SK-N-SH (cell line): ENCODE measurements at regions not wholly inside any gene's neighbourhood (a gene's known extent, or its start where the extent isn't known, plus 50 kb on each side); places are given as distances from the start of the nearest gene placed in this dataset.

Source experiments
- CTCF ChIA-PET: fragments of 300-600, 350-600 bp; formaldehyde crosslinking; extraction: SDS; loops from one replicate; lab custom pipeline; 2021; lab: Yijun Ruan, JAX
- POLR2A ChIA-PET: fragments of 350-600 bp; sonication (Branson Sonifier 250); formaldehyde crosslinking; extraction: SDS; loops from one replicate; lab custom pipeline; 2020; ENCODE audit warnings: antibody characterized with exemption, inconsistent platforms; lab: Yijun Ruan, JAX
- DNase-seq: peaks from one replicate; pipeline ENCODE4 v3.0.0; 2012
- H2AFZ ChIP-seq: fragments of 200-600 bp; sonication (generic); 2 replicates; pipeline ENCODE4 v1.8.1; 2016; ENCODE audit warnings: antibody characterized with exemption, mild to moderate bottlenecking, low read depth
- H3F3A ChIP-seq: fragments of 200-600 bp; sonication (generic); replicated peaks from 2 replicates; pipeline ENCODE3; 2016; ENCODE audit warnings: antibody characterized with exemption, mild to moderate bottlenecking; ENCODE audit not compliant: insufficient read depth
- H3K27ac ChIP-seq, 2 experiments: fragments of 200-500 bp in 1 of 2; fragments of 200-600 bp in 1 of 2; sonication (Bioruptor generic) in 1 of 2; sonication (generic), shearing (Covaris generic) in 1 of 2; 2 replicates each; pipeline versions ENCODE4 v1.5.1 to v1.6.1; 2014 to 2016; ENCODE audit warnings: low read depth in 2 of 2, inconsistent platforms in 1 of 2, low read length in 1 of 2, mild to moderate bottlenecking in 1 of 2, mixed read lengths in 1 of 2
- H3K27me3 ChIP-seq: fragments of 200-600 bp; sonication (generic), shearing (Covaris generic); 2 replicates; pipeline ENCODE4 v1.6.1; 2016; ENCODE audit warnings: mixed run types; ENCODE audit not compliant: insufficient read depth
- H3K36me3 ChIP-seq, 2 experiments: fragments of 200-500 bp in 1 of 2; fragments of 200-600 bp in 1 of 2; sonication (Bioruptor generic) in 1 of 2; sonication (generic) in 1 of 2; replicated peaks in 1 of 2; 2 replicates each; pipeline versions ENCODE3 to v1.5.1; 2014 to 2016; ENCODE audit warnings: low read length in 1 of 2, mild to moderate bottlenecking in 1 of 2; ENCODE audit not compliant: insufficient read depth in 2 of 2, control insufficient read depth in 1 of 2
- H3K4me1 ChIP-seq, 2 experiments: fragments of 200-500 bp in 1 of 2; fragments of 200-600 bp in 1 of 2; sonication (Bioruptor generic) in 1 of 2; sonication (generic), shearing (Covaris generic) in 1 of 2; 2 replicates each; pipeline versions ENCODE4 v1.5.1 to v1.6.1; 2014 to 2016; ENCODE audit warnings: low read depth in 1 of 2, low read length in 1 of 2, mixed run types in 1 of 2; ENCODE audit not compliant: insufficient read depth in 2 of 2, control insufficient read depth in 1 of 2
- H3K4me2 ChIP-seq: fragments of 200-600 bp; sonication (generic), shearing (Covaris generic); 2 replicates; pipeline ENCODE4 v1.6.1; 2017; ENCODE audit warnings: mixed run types
- H3K4me3 ChIP-seq, 2 experiments: fragments of 200-500 bp in 1 of 2; fragments of 200-600 bp in 1 of 2; sonication (Bioruptor generic) in 1 of 2; sonication (generic), shearing (Covaris generic) in 1 of 2; 2 replicates each; pipeline versions ENCODE4 v1.5.1 to v1.8.1; 2014 to 2016; ENCODE audit warnings: low read depth in 2 of 2, inconsistent platforms in 1 of 2, low read length in 1 of 2, mild to moderate bottlenecking in 1 of 2, mixed read lengths in 1 of 2, moderate library complexity in 1 of 2
- H3K79me2 ChIP-seq: fragments of 200-600 bp; sonication (generic); 2 replicates; pipeline ENCODE4 v1.8.1; 2017; ENCODE audit warnings: mild to moderate bottlenecking; ENCODE audit not compliant: insufficient read depth
- H3K9ac ChIP-seq: fragments of 200-600 bp; sonication (generic); 2 replicates; pipeline ENCODE4 v1.6.1; 2017; ENCODE audit warnings: mixed run types
- H3K9me2 ChIP-seq: fragments of 200-600 bp; sonication (generic); 2 replicates; pipeline ENCODE4 v1.6.1; 2017; ENCODE audit warnings: mixed run types
- H3K9me3 ChIP-seq: fragments of 200-600 bp; sonication (generic); 2 replicates; pipeline ENCODE4 v1.6.1; 2017; ENCODE audit warnings: mixed run types, mild to moderate bottlenecking, moderate library complexity
- H4K20me1 ChIP-seq: fragments of 200-600 bp; sonication (generic); 2 replicates; pipeline ENCODE4 v1.6.1; 2017; ENCODE audit warnings: mild to moderate bottlenecking, mixed run types; ENCODE audit not compliant: insufficient read depth
- CTCF ChIP-seq: fragments of 200-600 bp; sonication (generic); IDR thresholded peaks from 2 replicates; pipeline ENCODE4 v1.6.1; 2017; ENCODE audit warnings: antibody characterized with exemption, mild to moderate bottlenecking, moderate library complexity
- EZH2phosphoT487 ChIP-seq: fragments of 200-600 bp; sonication (generic); IDR thresholded peaks from 2 replicates; pipeline ENCODE4 v1.6.1; 2017; ENCODE audit warnings: low read depth, mixed run types, mild to moderate bottlenecking, antibody characterized with exemption, moderate library complexity, borderline replicate concordance
- GATA2 ChIP-seq: sonication (generic); formaldehyde crosslinking; IDR thresholded peaks from 2 replicates; pipeline ENCODE4 v1.5.0; 2020; ENCODE audit warnings: mild to moderate bottlenecking, missing genetic modification reagents
- IRF3 ChIP-seq: fragments of 150-350 bp; IDR thresholded peaks from 2 replicates; pipeline ENCODE4 v1.6.1; 2016; ENCODE audit warnings: mild to moderate bottlenecking, low read depth, low read length
- MAX ChIP-seq: IDR thresholded peaks from 2 replicates; pipeline ENCODE4 v1.4.0; 2012; ENCODE audit warnings: low read depth
- NRF1 ChIP-seq: IDR thresholded peaks from 2 replicates; pipeline ENCODE4 v1.6.1; 2012; ENCODE audit warnings: low read depth, mild to moderate bottlenecking, low read length
- RFX5 ChIP-seq: IDR thresholded peaks from 2 replicates; pipeline ENCODE4 v1.6.1; 2012; ENCODE audit warnings: mild to moderate bottlenecking, improper control_type of control experiment, low read length
- SIN3A ChIP-seq: IDR thresholded peaks from 2 replicates; pipeline ENCODE4 v1.6.1; 2012; ENCODE audit warnings: low read depth, mild to moderate bottlenecking, low read length, moderate library complexity, borderline replicate concordance
- TAF1 ChIP-seq: IDR thresholded peaks from 2 replicates; pipeline ENCODE4 v1.6.1; 2012; ENCODE audit warnings: low read depth, mild to moderate bottlenecking, low read length, moderate library complexity, borderline replicate concordance
- TEAD4 ChIP-seq: IDR thresholded peaks from 2 replicates; pipeline ENCODE4 v1.4.0; 2012; ENCODE audit warnings: mild to moderate bottlenecking, borderline replicate concordance; ENCODE audit not compliant: insufficient read depth
- YY1 ChIP-seq: IDR thresholded peaks from 2 replicates; pipeline ENCODE4 v1.4.0; 2012; ENCODE audit warnings: low read depth, mild to moderate bottlenecking
- WGBS: methylation state at CpG from one replicate; pipeline ENCODE4 v1.1.6; 2017; ENCODE audit warnings: low lambda C conversion rate; 5-methylcytosine and 5-hydroxymethylcytosine counted together

- Histone ChIP-seq H3K4me3 (no peak overlapping the region), H3K9me3 (no peaks in the 10 kb centered on the region), H3K4me2 (no peak overlapping the region), H3F3A (no peaks in the 10 kb centered on the region), H2AFZ (no peak overlapping the region), H3K27me3 (peaks cover 30% of the 10 kb centered on the region; the same call in 1 of the 2 replicates), H3K27ac (no peak overlapping the region), H3K4me1 (no peaks in the 10 kb centered on the region), H3K9ac (no peak overlapping the region), H3K79me2 (no peaks in the 10 kb centered on the region), H3K36me3 (no peaks in the 10 kb centered on the region), H3K9me2 (no peaks in the 10 kb centered on the region), H4K20me1 (no peaks in the 10 kb centered on the region)
- ChIA-PET POLR2A (no interaction called here), CTCF (interaction anchor here (0.8 to 4.7 kb wide), 10 partner anchors 12 to 394 kb away, joined by 3 to 30 read pairs (median 6); no protein-coding TSS in a partner anchor)
- DNase-seq = no peak
- 12% methylated on average over 5 of the region's 5 CpGs for WGBS
- TF ChIP-seq NRF1 (no peak), CTCF (no peak), IRF3 (no peak)
Measured at GRCh38 chr15:97899981-97900380, 60.5 kb upstream of the ARRDC4 start.

- no peak overlapping the region for H3K27ac ChIP-seq
- no peaks in the 10 kb centered on the region for H3K4me1 ChIP-seq
- no peaks in the 10 kb centered on the region for H3F3A ChIP-seq
- DNase-seq = no peak
- TF ChIP-seq EZH2phosphoT487 (no peak), SIN3A (no peak), MAX (no peak), NRF1 (no peak), TEAD4 (no peak), YY1 (no peak), GATA2 (CRISPR knock-in tag) (no peak), TAF1 (no peak), RFX5 (no peak)
- no peaks in the 10 kb centered on the region for H3K9me3 ChIP-seq
- peaks cover 42% of the 10 kb centered on the region; the same call in 1 of the 2 replicates for H3K27me3 ChIP-seq
- ChIA-PET POLR2A (no interaction called here), CTCF (interaction anchor here (4.7 kb wide), 1 partner anchor 276 kb away, joined by 30 read pairs; no protein-coding TSS in a partner anchor)
- H4K20me1 ChIP-seq = no peaks in the 10 kb centered on the region
- no peak overlapping the region for H3K4me2 ChIP-seq
- WGBS = 14% methylated on average over 10 of the region's 10 CpGs
- H3K36me3 ChIP-seq = no peaks in the 10 kb centered on the region
- no peaks in the 10 kb centered on the region for H3K9me2 ChIP-seq
- H2AFZ ChIP-seq = no peak overlapping the region
- no peaks in the 10 kb centered on the region for H3K79me2 ChIP-seq
- no peak overlapping the region for H3K4me3 ChIP-seq
- H3K9ac ChIP-seq = no peak overlapping the region
Measured at GRCh38 chr15:97902140-97902780, 58.2 kb upstream of the ARRDC4 start.
